ENCODE measurements at regions not wholly inside any gene's neighbourhood (a gene's known extent, or its start where the extent isn't known, plus 50 kb on each side); places are given as distances from the start of the nearest gene placed in this dataset.

DNA sequence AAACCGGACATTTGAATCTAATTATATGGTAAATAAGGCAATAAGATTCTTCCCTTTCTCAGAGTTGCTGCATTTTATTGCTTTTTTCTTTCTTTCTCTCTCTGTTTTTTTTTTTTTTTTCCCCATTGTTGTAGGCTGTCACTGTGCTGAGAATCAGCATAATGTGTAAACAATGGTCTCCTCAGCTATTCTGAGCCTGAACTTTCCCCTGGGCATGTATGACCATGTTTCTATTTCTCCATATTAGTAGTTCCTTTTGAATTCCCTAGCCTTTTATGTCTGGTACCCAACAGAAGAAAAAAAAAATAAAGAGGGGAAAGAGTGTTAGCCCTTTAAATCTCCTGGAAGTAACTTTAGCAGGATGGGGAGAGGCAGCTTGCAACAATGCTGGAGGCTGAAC is 1862.5 kb downstream of the SUCLG1 start:
- Histone ChIP-seq H3K9me3 (ENCODE audit: control insufficient read depth, insufficient read depth, low read length) (no peaks in the 10 kb centered on the region), H3K36me3 (ENCODE audit: control insufficient read depth, low read length) (no peaks in the 10 kb centered on the region), H3K79me2 (ENCODE audit: control insufficient read depth, low read length) (no peaks in the 10 kb centered on the region), H3K4me1 (ENCODE audit: control insufficient read depth, low read length) (no peaks in the 10 kb centered on the region), H3F3A (ENCODE audit: control insufficient read depth, insufficient read depth) (no peaks in the 10 kb centered on the region), H3K27me3 (ENCODE audit: control insufficient read depth, low read length) (no peaks in the 10 kb centered on the region), H4K20me1 (ENCODE audit: control insufficient read depth, insufficient read depth, low read depth, low read length) (no peaks in the 10 kb centered on the region), H3K27ac (ENCODE audit: low read depth, low read length) (no peak overlapping the region), H3K9me2 (replicated peaks; ENCODE audit: control insufficient read depth, low read length) (no peaks in the 10 kb centered on the region), H3K4me3 (ENCODE audit: low read length) (no peak overlapping the region), H3K4me2 (ENCODE audit: low read length) (no peak overlapping the region)
- TF ChIP-seq EZH2phosphoT487 (IDR thresholded peaks at IDR 0.05; ENCODE audit: borderline replicate concordance, low read length): no peak
- TF ChIP-seq, protein P1, sequence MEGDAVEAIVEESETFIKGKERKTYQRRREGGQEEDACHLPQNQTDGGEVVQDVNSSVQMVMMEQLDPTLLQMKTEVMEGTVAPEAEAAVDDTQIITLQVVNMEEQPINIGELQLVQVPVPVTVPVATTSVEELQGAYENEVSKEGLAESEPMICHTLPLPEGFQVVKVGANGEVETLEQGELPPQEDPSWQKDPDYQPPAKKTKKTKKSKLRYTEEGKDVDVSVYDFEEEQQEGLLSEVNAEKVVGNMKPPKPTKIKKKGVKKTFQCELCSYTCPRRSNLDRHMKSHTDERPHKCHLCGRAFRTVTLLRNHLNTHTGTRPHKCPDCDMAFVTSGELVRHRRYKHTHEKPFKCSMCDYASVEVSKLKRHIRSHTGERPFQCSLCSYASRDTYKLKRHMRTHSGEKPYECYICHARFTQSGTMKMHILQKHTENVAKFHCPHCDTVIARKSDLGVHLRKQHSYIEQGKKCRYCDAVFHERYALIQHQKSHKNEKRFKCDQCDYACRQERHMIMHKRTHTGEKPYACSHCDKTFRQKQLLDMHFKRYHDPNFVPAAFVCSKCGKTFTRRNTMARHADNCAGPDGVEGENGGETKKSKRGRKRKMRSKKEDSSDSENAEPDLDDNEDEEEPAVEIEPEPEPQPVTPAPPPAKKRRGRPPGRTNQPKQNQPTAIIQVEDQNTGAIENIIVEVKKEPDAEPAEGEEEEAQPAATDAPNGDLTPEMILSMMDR (IDR thresholded peaks at IDR 0.05; ENCODE audit: low read depth, low read length, poor library complexity, severe bottlenecking): no peak

DNA sequence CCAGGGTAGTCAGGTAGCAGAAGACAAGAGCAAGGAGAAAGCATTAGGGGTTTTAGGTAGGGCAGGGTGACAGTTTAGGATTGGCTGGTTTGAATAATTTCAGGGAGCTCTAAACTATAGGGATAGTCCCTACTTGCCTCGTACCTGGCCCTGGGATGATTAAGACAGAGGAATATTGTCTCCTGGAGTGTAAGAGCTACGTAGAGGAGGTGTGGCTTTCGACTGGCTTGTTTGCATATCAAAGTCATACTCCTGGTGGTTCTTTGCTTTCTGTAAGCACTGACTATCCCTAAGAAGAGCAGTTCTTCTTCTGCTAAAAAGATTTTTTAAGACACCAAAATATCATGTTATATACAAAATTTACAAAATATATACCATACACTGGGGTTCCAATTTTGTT is 1867.4 kb downstream of the SUCLG1 start:
- Histone ChIP-seq H3K36me3 (ENCODE audit: control insufficient read depth, low read length) (no peaks in the 10 kb centered on the region), H3F3A (ENCODE audit: control insufficient read depth, insufficient read depth) (no peaks in the 10 kb centered on the region), H3K79me2 (ENCODE audit: control insufficient read depth, low read length) (no peaks in the 10 kb centered on the region), H3K4me2 (ENCODE audit: low read length) (no peak overlapping the region), H4K20me1 (ENCODE audit: control insufficient read depth, insufficient read depth, low read depth, low read length) (no peaks in the 10 kb centered on the region), H3K27ac (ENCODE audit: low read depth, low read length) (no peak overlapping the region), H3K4me1 (ENCODE audit: control insufficient read depth, low read length) (no peaks in the 10 kb centered on the region), H3K9me2 (replicated peaks; ENCODE audit: control insufficient read depth, low read length) (no peaks in the 10 kb centered on the region), H3K4me3 (ENCODE audit: low read length) (no peak overlapping the region), H3K9me3 (ENCODE audit: control insufficient read depth, insufficient read depth, low read length) (no peaks in the 10 kb centered on the region), H3K27me3 (ENCODE audit: control insufficient read depth, low read length) (no peaks in the 10 kb centered on the region)
- TF ChIP-seq EZH2phosphoT487 (IDR thresholded peaks at IDR 0.05; ENCODE audit: borderline replicate concordance, low read length): no peak
- TF ChIP-seq, protein P1 (IDR thresholded peaks at IDR 0.05; ENCODE audit: low read depth, low read length, poor library complexity, severe bottlenecking): no peak

DNA sequence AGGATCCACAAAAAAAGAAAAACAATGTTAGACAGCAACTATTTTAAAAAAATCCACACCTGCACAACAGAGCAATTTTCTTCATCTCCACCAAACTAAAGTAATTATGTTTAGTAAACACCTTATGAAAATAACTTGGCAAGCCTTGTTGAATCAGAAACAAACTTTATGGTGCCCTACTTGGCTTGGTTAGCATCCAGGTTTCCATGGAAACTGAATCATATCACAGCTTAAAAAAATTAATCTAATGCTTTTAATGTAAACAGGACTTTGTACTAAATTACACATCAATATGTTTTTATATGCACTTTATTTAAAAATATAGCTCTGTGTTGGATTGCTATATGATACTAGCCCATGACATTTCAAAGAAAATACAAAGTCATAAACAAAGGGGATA is 1882.4 kb downstream of the SUCLG1 start:
- no peak overlapping the region for H3K27ac ChIP-seq (ENCODE audit: low read depth, low read length)
- no peaks in the 10 kb centered on the region for H3K36me3 ChIP-seq (ENCODE audit: control insufficient read depth, low read length)
- H3K4me1 ChIP-seq (ENCODE audit: control insufficient read depth, low read length): no peaks in the 10 kb centered on the region
- H4K20me1 ChIP-seq (ENCODE audit: control insufficient read depth, insufficient read depth, low read depth, low read length): no peaks in the 10 kb centered on the region
- no peak for TF ChIP-seq EZH2phosphoT487 (IDR thresholded peaks at IDR 0.05; ENCODE audit: borderline replicate concordance, low read length)
- TF ChIP-seq, protein P1 (IDR thresholded peaks at IDR 0.05; ENCODE audit: low read depth, low read length, poor library complexity, severe bottlenecking): no peak
- no peak overlapping the region for H3K4me3 ChIP-seq (ENCODE audit: low read length)
- H3F3A ChIP-seq (ENCODE audit: control insufficient read depth, insufficient read depth): no peaks in the 10 kb centered on the region
- H3K9me2 ChIP-seq (replicated peaks; ENCODE audit: control insufficient read depth, low read length): no peaks in the 10 kb centered on the region
- H3K79me2 ChIP-seq (ENCODE audit: control insufficient read depth, low read length): no peaks in the 10 kb centered on the region
- no peak overlapping the region for H3K4me2 ChIP-seq (ENCODE audit: low read length)
- H3K27me3 ChIP-seq (ENCODE audit: control insufficient read depth, low read length): no peaks in the 10 kb centered on the region
- H3K9me3 ChIP-seq (ENCODE audit: control insufficient read depth, insufficient read depth, low read length): no peaks in the 10 kb centered on the region

DNA sequence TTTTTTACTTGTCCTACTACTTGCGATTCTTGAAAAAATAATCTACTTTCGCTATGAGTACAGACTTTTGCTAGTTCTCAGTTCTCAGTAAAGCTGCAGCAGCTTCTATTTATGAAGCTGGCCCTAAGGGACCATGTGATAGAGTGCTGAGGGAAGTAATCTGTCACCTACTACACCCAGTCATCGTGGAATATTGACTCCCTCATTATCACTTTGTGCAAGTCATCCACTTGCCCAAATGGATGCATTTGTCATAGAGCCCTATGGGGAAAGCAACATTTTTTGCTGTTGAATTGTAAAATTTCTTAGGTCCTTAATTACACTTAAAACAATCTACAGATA is 1919.8 kb downstream of the SUCLG1 start:
- no peaks in the 10 kb centered on the region for H4K20me1 ChIP-seq (ENCODE audit: control insufficient read depth, insufficient read depth, low read depth, low read length)
- no peaks in the 10 kb centered on the region for H3K9me3 ChIP-seq (ENCODE audit: control insufficient read depth, insufficient read depth, low read length)
- no peaks in the 10 kb centered on the region for H3K9me2 ChIP-seq (replicated peaks; ENCODE audit: control insufficient read depth, low read length)
- no peak overlapping the region for H3K27ac ChIP-seq (ENCODE audit: low read depth, low read length)
- H3K36me3 ChIP-seq (ENCODE audit: control insufficient read depth, low read length): no peaks in the 10 kb centered on the region
- H3K4me3 ChIP-seq (ENCODE audit: low read length): no peak overlapping the region
- H3F3A ChIP-seq (ENCODE audit: control insufficient read depth, insufficient read depth): no peaks in the 10 kb centered on the region
- no peak overlapping the region for H3K4me2 ChIP-seq (ENCODE audit: low read length)
- H3K79me2 ChIP-seq (ENCODE audit: control insufficient read depth, low read length): no peaks in the 10 kb centered on the region
- no peaks in the 10 kb centered on the region for H3K4me1 ChIP-seq (ENCODE audit: control insufficient read depth, low read length)
- TF ChIP-seq, protein P1 (IDR thresholded peaks at IDR 0.05; ENCODE audit: low read depth, low read length, poor library complexity, severe bottlenecking): no peak
- no peak for TF ChIP-seq EZH2phosphoT487 (IDR thresholded peaks at IDR 0.05; ENCODE audit: borderline replicate concordance, low read length)
- H3K27me3 ChIP-seq (ENCODE audit: control insufficient read depth, low read length): no peaks in the 10 kb centered on the region

All from DOHH2 (cell line).